GM20000 (cell line): ENCODE measurements at regions not wholly inside any gene's neighbourhood (a gene's known extent, or its start where the extent isn't known, plus 50 kb on each side); places are given as distances from the start of the nearest gene placed in this dataset.

Experiments
- DNase-seq: peaks from one replicate; pipeline ENCODE4 v3.0.0; 2012; ENCODE audit warnings: low spot score
- CTCF ChIP-seq: IDR thresholded peaks from 2 replicates; pipeline ENCODE4 v1.5.1; 2012; ENCODE audit warnings: mild to moderate bottlenecking, control low read depth; ENCODE audit errors: extremely low read depth, missing control alignments

GRCh38 chr17:54848368-54848987, 52.2 kb upstream of the TOM1L1 start:
- TF ChIP-seq CTCF: no peak
- no peak for DNase-seq

- TF ChIP-seq CTCF: no peak
- DNase-seq: no peak
Measured at GRCh38 chr17:54849660-54850059, 51.0 kb upstream of the TOM1L1 start.
